ENCODE measurements at regions not wholly inside any gene's neighbourhood (a gene's known extent, or its start where the extent isn't known, plus 50 kb on each side); places are given as distances from the start of the nearest gene placed in this dataset.

GRCh38 chr2:57504787-57505186 lies 541.8 kb upstream of the VRK2 start:
- TF ChIP-seq CREB5 (CRISPR knock-in tag; IDR thresholded peaks at IDR 0.05; ENCODE audit: low read depth) (no peak), CSDC2 (CRISPR knock-in tag; IDR thresholded peaks at IDR 0.05) (no peak), TCF4 (CRISPR knock-in tag; IDR thresholded peaks at IDR 0.05; ENCODE audit: borderline replicate concordance) (no peak), TSHZ2 (CRISPR knock-in tag; IDR thresholded peaks at IDR 0.05) (no peak), OSR1 (CRISPR knock-in tag; IDR thresholded peaks at IDR 0.05) (no peak), ZNF8 (CRISPR knock-in tag; IDR thresholded peaks at IDR 0.05) (no peak), ZC3H10 (CRISPR knock-in tag; IDR thresholded peaks at IDR 0.05) (no peak), ZNF565 (CRISPR knock-in tag; conservative IDR thresholded peaks at IDR 0.05; ENCODE audit: low read depth) (no peak), ESRRG (CRISPR knock-in tag; IDR thresholded peaks at IDR 0.05) (no peak), CSRNP3 (CRISPR knock-in tag; IDR thresholded peaks at IDR 0.05) (no peak), PATZ1 (CRISPR knock-in tag; IDR thresholded peaks at IDR 0.05; ENCODE audit: borderline replicate concordance) (no peak), ZFP3 (CRISPR knock-in tag; IDR thresholded peaks at IDR 0.05) (no peak), GLIS3 (CRISPR knock-in tag; IDR thresholded peaks at IDR 0.05) (no peak), RARB (CRISPR knock-in tag; IDR thresholded peaks at IDR 0.05) (no peak)

Measured in SK-N-SH treated with all-trans-retinoic acid at 6 μM for 48 hours (cell line).